ENCODE measurements at regions not wholly inside any gene's neighbourhood (a gene's known extent, or its start where the extent isn't known, plus 50 kb on each side); places are given as distances from the start of the nearest gene placed in this dataset.

DNA sequence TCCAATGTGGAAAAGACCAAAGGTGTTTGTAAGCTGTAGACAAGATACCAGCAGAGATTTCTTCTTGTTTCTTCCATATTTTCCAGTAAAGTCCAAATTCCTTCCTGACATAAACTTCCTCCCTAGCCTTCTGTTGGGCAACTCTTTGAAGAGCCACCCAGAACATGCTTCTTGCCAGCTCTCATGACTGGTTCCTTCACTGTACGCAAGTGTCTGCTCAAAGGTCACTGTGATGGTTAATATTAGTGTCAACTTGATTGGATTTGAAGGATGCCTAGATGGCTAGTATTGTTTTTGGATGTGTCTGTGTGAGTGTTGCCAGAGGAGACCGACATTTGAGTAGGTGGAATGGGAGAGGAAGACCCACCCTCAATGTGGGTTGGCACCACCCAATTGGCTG is 416.6 kb upstream of the RUNX1 start:
- TF ChIP-seq, protein P1, sequence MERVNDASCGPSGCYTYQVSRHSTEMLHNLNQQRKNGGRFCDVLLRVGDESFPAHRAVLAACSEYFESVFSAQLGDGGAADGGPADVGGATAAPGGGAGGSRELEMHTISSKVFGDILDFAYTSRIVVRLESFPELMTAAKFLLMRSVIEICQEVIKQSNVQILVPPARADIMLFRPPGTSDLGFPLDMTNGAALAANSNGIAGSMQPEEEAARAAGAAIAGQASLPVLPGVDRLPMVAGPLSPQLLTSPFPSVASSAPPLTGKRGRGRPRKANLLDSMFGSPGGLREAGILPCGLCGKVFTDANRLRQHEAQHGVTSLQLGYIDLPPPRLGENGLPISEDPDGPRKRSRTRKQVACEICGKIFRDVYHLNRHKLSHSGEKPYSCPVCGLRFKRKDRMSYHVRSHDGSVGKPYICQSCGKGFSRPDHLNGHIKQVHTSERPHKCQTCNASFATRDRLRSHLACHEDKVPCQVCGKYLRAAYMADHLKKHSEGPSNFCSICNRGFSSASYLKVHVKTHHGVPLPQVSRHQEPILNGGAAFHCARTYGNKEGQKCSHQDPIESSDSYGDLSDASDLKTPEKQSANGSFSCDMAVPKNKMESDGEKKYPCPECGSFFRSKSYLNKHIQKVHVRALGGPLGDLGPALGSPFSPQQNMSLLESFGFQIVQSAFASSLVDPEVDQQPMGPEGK (CRISPR knock-in tag; IDR thresholded peaks at IDR 0.05; ENCODE audit: borderline replicate concordance) = no peak
- TF ChIP-seq ZFP3 (CRISPR knock-in tag; IDR thresholded peaks at IDR 0.05) = no peak
- TF ChIP-seq, protein P2, sequence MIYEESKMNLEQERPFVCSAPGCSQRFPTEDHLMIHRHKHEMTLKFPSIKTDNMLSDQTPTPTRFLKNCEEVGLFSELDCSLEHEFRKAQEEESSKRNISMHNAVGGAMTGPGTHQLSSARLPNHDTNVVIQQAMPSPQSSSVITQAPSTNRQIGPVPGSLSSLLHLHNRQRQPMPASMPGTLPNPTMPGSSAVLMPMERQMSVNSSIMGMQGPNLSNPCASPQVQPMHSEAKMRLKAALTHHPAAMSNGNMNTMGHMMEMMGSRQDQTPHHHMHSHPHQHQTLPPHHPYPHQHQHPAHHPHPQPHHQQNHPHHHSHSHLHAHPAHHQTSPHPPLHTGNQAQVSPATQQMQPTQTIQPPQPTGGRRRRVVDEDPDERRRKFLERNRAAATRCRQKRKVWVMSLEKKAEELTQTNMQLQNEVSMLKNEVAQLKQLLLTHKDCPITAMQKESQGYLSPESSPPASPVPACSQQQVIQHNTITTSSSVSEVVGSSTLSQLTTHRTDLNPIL (CRISPR knock-in tag; IDR thresholded peaks at IDR 0.05; ENCODE audit: low read depth) = no peak
- TF ChIP-seq ZNF70 (CRISPR knock-in tag; IDR thresholded peaks at IDR 0.05) = no peak
- TF ChIP-seq CSDC2 (CRISPR knock-in tag; IDR thresholded peaks at IDR 0.05) = no peak
- no peak for TF ChIP-seq ZNF8 (CRISPR knock-in tag; IDR thresholded peaks at IDR 0.05)
- TF ChIP-seq ESRRG (CRISPR knock-in tag; IDR thresholded peaks at IDR 0.05) = no peak
- no peak for TF ChIP-seq GLIS3 (CRISPR knock-in tag; IDR thresholded peaks at IDR 0.05)
- TF ChIP-seq ZNF565 (CRISPR knock-in tag; conservative IDR thresholded peaks at IDR 0.05; ENCODE audit: low read depth) = no peak
- no peak for TF ChIP-seq PPARA (CRISPR knock-in tag; IDR thresholded peaks at IDR 0.05; ENCODE audit: borderline replicate concordance)
- TF ChIP-seq, protein P3, sequence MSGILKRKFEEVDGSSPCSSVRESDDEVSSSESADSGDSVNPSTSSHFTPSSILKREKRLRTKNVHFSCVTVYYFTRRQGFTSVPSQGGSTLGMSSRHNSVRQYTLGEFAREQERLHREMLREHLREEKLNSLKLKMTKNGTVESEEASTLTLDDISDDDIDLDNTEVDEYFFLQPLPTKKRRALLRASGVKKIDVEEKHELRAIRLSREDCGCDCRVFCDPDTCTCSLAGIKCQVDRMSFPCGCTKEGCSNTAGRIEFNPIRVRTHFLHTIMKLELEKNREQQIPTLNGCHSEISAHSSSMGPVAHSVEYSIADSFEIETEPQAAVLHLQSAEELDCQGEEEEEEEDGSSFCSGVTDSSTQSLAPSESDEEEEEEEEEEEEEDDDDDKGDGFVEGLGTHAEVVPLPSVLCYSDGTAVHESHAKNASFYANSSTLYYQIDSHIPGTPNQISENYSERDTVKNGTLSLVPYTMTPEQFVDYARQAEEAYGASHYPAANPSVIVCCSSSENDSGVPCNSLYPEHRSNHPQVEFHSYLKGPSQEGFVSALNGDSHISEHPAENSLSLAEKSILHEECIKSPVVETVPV (CRISPR knock-in tag; IDR thresholded peaks at IDR 0.05) = no peak
- no peak for TF ChIP-seq OSR1 (CRISPR knock-in tag; IDR thresholded peaks at IDR 0.05)

Data from SK-N-SH treated with all-trans-retinoic acid at 6 μM for 48 hours (cell line).